Activated B cell treated with CpG ODN at 0.5 μM for 24 hours (primary cell): ENCODE measurements at regions not wholly inside any gene's neighbourhood (a gene's known extent, or its start where the extent isn't known, plus 50 kb on each side); places are given as distances from the start of the nearest gene placed in this dataset.

Experiments
- ATAC-seq: fragments of 200-7000 bp; cut with Tn5 transposase; one replicate; pipeline ENCODE4 v1.10.0; 2021; ENCODE audit warnings: low read depth, mild to moderate bottlenecking, moderate library complexity
- CTCF ChIA-PET: fragments of 350-600 bp; sonication (Branson Sonifier 250); formaldehyde crosslinking; loops from one replicate; lab custom pipeline; 2021; ENCODE audit warnings: antibody characterized with exemption; lab: Charles Lee
- POLR2A ChIA-PET: fragments of 350-600 bp; sonication (Branson Sonifier 250); formaldehyde crosslinking; loops from one replicate; lab custom pipeline; 2021; ENCODE audit warnings: antibody characterized with exemption; lab: Charles Lee
- DNase-seq: peaks from one replicate; pipeline ENCODE4 v3.0.0; 2022
- H3K27ac Mint-ChIP-seq: one replicate; pipeline ENCODE4 v1.8.0; 2020; ENCODE audit warnings: mixed read lengths
- H3K27me3 Mint-ChIP-seq: one replicate; pipeline ENCODE4 v1.8.0; 2021; ENCODE audit warnings: mixed read lengths
- H3K36me3 Mint-ChIP-seq: one replicate; pipeline ENCODE4 v1.8.0; 2021; ENCODE audit warnings: low read depth, mixed read lengths
- H3K4me1 Mint-ChIP-seq: one replicate; pipeline ENCODE4 v1.8.0; 2021; ENCODE audit warnings: mixed read lengths
- H3K4me3 Mint-ChIP-seq: one replicate; pipeline ENCODE4 v1.8.0; 2020; ENCODE audit warnings: mild to moderate bottlenecking, mixed read lengths
- H3K9me3 Mint-ChIP-seq: one replicate; pipeline ENCODE4 v1.8.0; 2020; ENCODE audit warnings: mixed read lengths
- CTCF ChIP-seq: fragments of 200-600 bp; IDR thresholded peaks from one replicate; pipeline ENCODE4 v1.8.0; 2022; ENCODE audit warnings: antibody characterized with exemption, mild to moderate bottlenecking
- intact Hi-C: fragments of 100-400 bp; cut with micrococcal nuclease; formaldehyde crosslinking; loops from one replicate; pipeline ENCODE4 v1.15.1; 2024

GRCh38 chr2:129484999-129485897 is 494.2 kb upstream of the RAB6C start:
- Mint-ChIP-seq H3K36me3 (no peaks in the 10 kb centered on the region), H3K9me3 (no peaks in the 10 kb centered on the region), H3K27ac (no peak overlapping the region), H3K4me3 (no peak overlapping the region), H3K27me3 (no peaks in the 10 kb centered on the region), H3K4me1 (peaks cover 33% of the 10 kb centered on the region)
- TF ChIP-seq CTCF: no peak
- DNase-seq: no peak
- intact Hi-C loops: loop anchor here (5.0 kb wide), 1 partner anchor 138 kb away; no protein-coding TSS in a partner anchor
- POLR2A ChIA-PET: no interaction called here
- no peak for ATAC-seq
- CTCF ChIA-PET: no interaction called here

GRCh38 chr2:129488376-129488775 is 491.1 kb upstream of the RAB6C start:
- Mint-ChIP-seq H3K9me3 (no peaks in the 10 kb centered on the region), H3K4me1 (peaks cover 7% of the 10 kb centered on the region), H3K36me3 (no peaks in the 10 kb centered on the region), H3K27ac (no peak overlapping the region), H3K27me3 (peaks cover 5% of the 10 kb centered on the region), H3K4me3 (no peak overlapping the region)
- POLR2A ChIA-PET: no interaction called here
- intact Hi-C loops: no loop called here
- CTCF ChIA-PET: no interaction called here
- TF ChIP-seq CTCF: no peak
- DNase-seq (no peak), ATAC-seq (no peak)

DNA sequence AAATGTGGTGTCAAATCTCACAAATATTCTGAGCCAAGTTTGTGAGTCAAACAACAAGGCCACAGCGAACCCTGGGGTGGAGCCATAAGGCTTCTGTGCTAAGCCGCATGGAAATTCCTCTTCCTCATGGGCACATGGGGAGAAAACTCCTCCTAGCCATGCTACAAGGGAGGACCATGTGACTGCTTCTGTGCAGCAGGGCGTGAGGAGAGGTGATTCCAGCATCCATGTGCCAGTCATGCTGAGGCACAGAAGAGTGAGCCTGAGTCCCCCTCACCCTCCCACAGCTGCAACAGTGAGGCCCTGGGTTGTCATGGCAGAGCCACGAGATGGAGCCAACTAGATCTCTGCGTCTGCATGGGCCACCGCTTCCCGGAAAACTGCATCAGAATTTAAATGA is 488.8 kb upstream of the RAB6C start:
- H3K27ac Mint-ChIP-seq: no peak overlapping the region
- intact Hi-C loops: no loop called here
- ChIA-PET CTCF (no interaction called here), POLR2A (no interaction called here)
- H3K4me1 Mint-ChIP-seq: no peaks in the 10 kb centered on the region
- no peak for ATAC-seq
- DNase-seq: no peak
- TF ChIP-seq CTCF: no peak
- no peaks in the 10 kb centered on the region for H3K36me3 Mint-ChIP-seq
- no peaks in the 10 kb centered on the region for H3K9me3 Mint-ChIP-seq
- H3K4me3 Mint-ChIP-seq: no peak overlapping the region
- peaks cover 5% of the 10 kb centered on the region for H3K27me3 Mint-ChIP-seq

DNA sequence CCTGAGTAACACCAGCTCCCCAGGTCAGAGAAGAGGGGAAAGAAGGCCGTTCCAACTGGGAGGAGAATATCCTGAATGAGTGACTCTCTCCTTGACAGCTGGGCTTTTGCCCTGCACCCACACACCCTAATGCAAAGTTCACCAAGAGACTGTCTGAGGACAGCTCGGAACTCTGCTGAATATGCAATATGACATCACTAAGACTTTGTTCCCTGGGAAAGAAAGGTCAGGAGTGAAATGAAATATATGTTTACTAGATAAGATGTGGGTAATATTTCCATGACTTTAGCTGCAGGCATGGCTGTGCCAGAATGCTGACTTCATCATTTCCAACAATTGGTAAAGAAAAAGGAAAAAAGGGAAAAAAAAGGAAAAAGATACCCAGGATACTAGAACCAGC is 488.2 kb upstream of the RAB6C start:
- Mint-ChIP-seq H3K9me3 (no peaks in the 10 kb centered on the region), H3K27ac (no peak overlapping the region), H3K4me3 (no peak overlapping the region), H3K4me1 (no peaks in the 10 kb centered on the region), H3K36me3 (no peaks in the 10 kb centered on the region), H3K27me3 (peaks cover 5% of the 10 kb centered on the region)
- ATAC-seq (no peak), DNase-seq (no peak)
- no peak for TF ChIP-seq CTCF
- intact Hi-C loops: no loop called here
- ChIA-PET POLR2A (no interaction called here), CTCF (no interaction called here)

DNA sequence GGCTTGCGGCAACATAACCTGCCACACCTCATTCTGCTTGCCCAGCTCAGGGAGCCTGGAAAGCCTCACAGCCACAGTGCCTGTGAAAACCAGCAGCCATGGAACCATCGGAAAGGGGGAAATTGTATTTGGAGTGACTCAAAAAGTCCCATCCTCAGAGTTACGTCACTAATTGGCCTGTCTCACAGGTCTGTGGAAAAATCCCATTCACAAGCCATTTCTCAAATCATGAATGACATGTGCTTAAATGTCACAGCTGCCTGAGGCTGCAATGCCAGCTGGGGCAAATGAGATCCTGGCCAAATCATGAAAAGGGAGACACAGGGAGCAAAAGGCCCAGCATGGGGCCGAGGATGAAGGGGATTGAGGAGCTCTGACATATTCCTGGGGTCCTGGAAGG is 486.9 kb upstream of the RAB6C start:
- H3K27ac Mint-ChIP-seq: no peak overlapping the region
- CTCF ChIA-PET: no interaction called here
- H3K27me3 Mint-ChIP-seq: peaks cover 5% of the 10 kb centered on the region
- intact Hi-C loops: no loop called here
- no peaks in the 10 kb centered on the region for H3K4me1 Mint-ChIP-seq
- H3K9me3 Mint-ChIP-seq: no peaks in the 10 kb centered on the region
- DNase-seq (no peak), ATAC-seq (no peak)
- no peak overlapping the region for H3K4me3 Mint-ChIP-seq
- POLR2A ChIA-PET: no interaction called here
- no peak for TF ChIP-seq CTCF
- H3K36me3 Mint-ChIP-seq: no peaks in the 10 kb centered on the region
